SK-N-SH (cell line): ENCODE measurements at regions not wholly inside any gene's neighbourhood (a gene's known extent, or its start where the extent isn't known, plus 50 kb on each side); places are given as distances from the start of the nearest gene placed in this dataset.

Source experiments
- CTCF ChIA-PET: fragments of 300-600, 350-600 bp; formaldehyde crosslinking; extraction: SDS; loops from one replicate; lab custom pipeline; 2021; lab: Yijun Ruan, JAX
- POLR2A ChIA-PET: fragments of 350-600 bp; sonication (Branson Sonifier 250); formaldehyde crosslinking; extraction: SDS; loops from one replicate; lab custom pipeline; 2020; ENCODE audit warnings: antibody characterized with exemption, inconsistent platforms; lab: Yijun Ruan, JAX
- DNase-seq: peaks from one replicate; pipeline ENCODE4 v3.0.0; 2012
- H2AFZ ChIP-seq: fragments of 200-600 bp; sonication (generic); 2 replicates; pipeline ENCODE4 v1.8.1; 2016; ENCODE audit warnings: antibody characterized with exemption, mild to moderate bottlenecking, low read depth
- H3F3A ChIP-seq: fragments of 200-600 bp; sonication (generic); replicated peaks from 2 replicates; pipeline ENCODE3; 2016; ENCODE audit warnings: antibody characterized with exemption, mild to moderate bottlenecking; ENCODE audit not compliant: insufficient read depth
- H3K27ac ChIP-seq, 2 experiments: fragments of 200-500 bp in 1 of 2; fragments of 200-600 bp in 1 of 2; sonication (Bioruptor generic) in 1 of 2; sonication (generic), shearing (Covaris generic) in 1 of 2; 2 replicates each; pipeline versions ENCODE4 v1.5.1 to v1.6.1; 2014 to 2016; ENCODE audit warnings: low read depth in 2 of 2, inconsistent platforms in 1 of 2, low read length in 1 of 2, mild to moderate bottlenecking in 1 of 2, mixed read lengths in 1 of 2
- H3K27me3 ChIP-seq: fragments of 200-600 bp; sonication (generic), shearing (Covaris generic); 2 replicates; pipeline ENCODE4 v1.6.1; 2016; ENCODE audit warnings: mixed run types; ENCODE audit not compliant: insufficient read depth
- H3K36me3 ChIP-seq, 2 experiments: fragments of 200-500 bp in 1 of 2; fragments of 200-600 bp in 1 of 2; sonication (Bioruptor generic) in 1 of 2; sonication (generic) in 1 of 2; replicated peaks in 1 of 2; 2 replicates each; pipeline versions ENCODE3 to v1.5.1; 2014 to 2016; ENCODE audit warnings: low read length in 1 of 2, mild to moderate bottlenecking in 1 of 2; ENCODE audit not compliant: insufficient read depth in 2 of 2, control insufficient read depth in 1 of 2
- H3K4me1 ChIP-seq, 2 experiments: fragments of 200-500 bp in 1 of 2; fragments of 200-600 bp in 1 of 2; sonication (Bioruptor generic) in 1 of 2; sonication (generic), shearing (Covaris generic) in 1 of 2; 2 replicates each; pipeline versions ENCODE4 v1.5.1 to v1.6.1; 2014 to 2016; ENCODE audit warnings: low read depth in 1 of 2, low read length in 1 of 2, mixed run types in 1 of 2; ENCODE audit not compliant: insufficient read depth in 2 of 2, control insufficient read depth in 1 of 2
- H3K4me2 ChIP-seq: fragments of 200-600 bp; sonication (generic), shearing (Covaris generic); 2 replicates; pipeline ENCODE4 v1.6.1; 2017; ENCODE audit warnings: mixed run types
- H3K4me3 ChIP-seq, 2 experiments: fragments of 200-500 bp in 1 of 2; fragments of 200-600 bp in 1 of 2; sonication (Bioruptor generic) in 1 of 2; sonication (generic), shearing (Covaris generic) in 1 of 2; 2 replicates each; pipeline versions ENCODE4 v1.5.1 to v1.8.1; 2014 to 2016; ENCODE audit warnings: low read depth in 2 of 2, inconsistent platforms in 1 of 2, low read length in 1 of 2, mild to moderate bottlenecking in 1 of 2, mixed read lengths in 1 of 2, moderate library complexity in 1 of 2
- H3K79me2 ChIP-seq: fragments of 200-600 bp; sonication (generic); 2 replicates; pipeline ENCODE4 v1.8.1; 2017; ENCODE audit warnings: mild to moderate bottlenecking; ENCODE audit not compliant: insufficient read depth
- H3K9ac ChIP-seq: fragments of 200-600 bp; sonication (generic); 2 replicates; pipeline ENCODE4 v1.6.1; 2017; ENCODE audit warnings: mixed run types
- H3K9me2 ChIP-seq: fragments of 200-600 bp; sonication (generic); 2 replicates; pipeline ENCODE4 v1.6.1; 2017; ENCODE audit warnings: mixed run types
- H3K9me3 ChIP-seq: fragments of 200-600 bp; sonication (generic); 2 replicates; pipeline ENCODE4 v1.6.1; 2017; ENCODE audit warnings: mixed run types, mild to moderate bottlenecking, moderate library complexity
- H4K20me1 ChIP-seq: fragments of 200-600 bp; sonication (generic); 2 replicates; pipeline ENCODE4 v1.6.1; 2017; ENCODE audit warnings: mild to moderate bottlenecking, mixed run types; ENCODE audit not compliant: insufficient read depth
- FOXJ3 ChIP-seq: sonication (generic); formaldehyde crosslinking; IDR thresholded peaks from 2 replicates; pipeline ENCODE4 v1.5.1; 2020; ENCODE audit warnings: mild to moderate bottlenecking, missing genetic modification reagents
- GABPA ChIP-seq: IDR thresholded peaks from 2 replicates; pipeline ENCODE4 v1.4.0; 2012; ENCODE audit warnings: low read depth, mild to moderate bottlenecking
- MEF2A ChIP-seq: IDR thresholded peaks from 2 replicates; pipeline ENCODE4 v1.4.0; 2012; ENCODE audit warnings: low read depth, borderline replicate concordance
- TCF12 ChIP-seq: IDR thresholded peaks from 2 replicates; pipeline ENCODE4 v1.4.0; 2012
- WGBS: methylation state at CpG from one replicate; pipeline ENCODE4 v1.1.6; 2017; ENCODE audit warnings: low lambda C conversion rate; 5-methylcytosine and 5-hydroxymethylcytosine counted together
- small RNA-seq, 7 experiments: library from RNA; depleted of rRNA; stranded (forward); fragments of <200 nt; gene quantifications; one replicate each; pipeline ENCODE3, GENCODE V24; 2012
- TF ChIP-seq, protein P1 (sequence below): IDR thresholded peaks from 2 replicates; pipeline ENCODE4; 2012

- WGBS, result 62% methylated on average over 3 of the region's 3 CpGs
- CTCF ChIA-PET, result interaction anchor here (1.5 kb wide), 1 partner anchor 30 kb away, joined by 3 read pairs; no protein-coding TSS in a partner anchor
These were observed 53.9 kb upstream of the MON1B start for GRCh38 chr16:77137045-77137444.

More at GRCh38 chr16:77137045-77137444, 53.9 kb upstream of the MON1B start:
- Histone ChIP-seq H4K20me1 (no peaks in the 10 kb centered on the region), H3K9me2 (no peaks in the 10 kb centered on the region), H3F3A (no peaks in the 10 kb centered on the region), H3K4me3 (no peak overlapping the region), H3K4me1 (peaks cover 0 to 2% of the 10 kb centered on the region in 2 experiments; a peak in 1 of 4 replicates), H3K9me3 (no peaks in the 10 kb centered on the region), H3K27me3 (no peaks in the 10 kb centered on the region), H3K36me3 (no peaks in the 10 kb centered on the region), H2AFZ (no peak overlapping the region), H3K27ac (no peak overlapping the region), H3K4me2 (no peak overlapping the region), H3K9ac (no peak overlapping the region), H3K79me2 (no peaks in the 10 kb centered on the region)
- no peak for DNase-seq
- POLR2A ChIA-PET, result no interaction called here
- TF ChIP-seq GABPA (no peak), TCF12 (no peak), MEF2A (no peak), FOXJ3 (no peak)
- TF ChIP-seq, protein P1, sequence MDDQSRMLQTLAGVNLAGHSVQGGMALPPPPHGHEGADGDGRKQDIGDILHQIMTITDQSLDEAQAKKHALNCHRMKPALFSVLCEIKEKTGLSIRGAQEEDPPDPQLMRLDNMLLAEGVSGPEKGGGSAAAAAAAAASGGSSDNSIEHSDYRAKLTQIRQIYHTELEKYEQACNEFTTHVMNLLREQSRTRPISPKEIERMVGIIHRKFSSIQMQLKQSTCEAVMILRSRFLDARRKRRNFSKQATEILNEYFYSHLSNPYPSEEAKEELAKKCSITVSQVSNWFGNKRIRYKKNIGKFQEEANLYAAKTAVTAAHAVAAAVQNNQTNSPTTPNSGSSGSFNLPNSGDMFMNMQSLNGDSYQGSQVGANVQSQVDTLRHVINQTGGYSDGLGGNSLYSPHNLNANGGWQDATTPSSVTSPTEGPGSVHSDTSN, result no peak

Small RNA genes in the stretch of these regions (small RNA-seq; reads per million reads assigned to genes)
- 0 reads per million in 7 experiments for gene MIR4719
